ENCODE measurements at regions not wholly inside any gene's neighbourhood (a gene's known extent, or its start where the extent isn't known, plus 50 kb on each side); places are given as distances from the start of the nearest gene placed in this dataset.

- peaks cover 2% of the 10 kb centered on the region in 2 donors for H3K4me1 ChIP-seq (ENCODE audit: control insufficient read depth in 2 of 2, insufficient read depth in 2 of 2, low read length in 1 of 2)
- H3K27me3 ChIP-seq (ENCODE audit: control insufficient read depth in 1 of 2, insufficient read depth in 2 of 2, low read length in 2 of 2), result no peaks in the 10 kb centered on the region
- 87 to 88% methylated on average over 2 of the region's 2 CpGs for WGBS, 2 donors
- no peaks in the 10 kb centered on the region for H3K9me3 ChIP-seq (ENCODE audit: control insufficient read depth in 2 of 2, insufficient read depth in 1 of 2, low read depth in 1 of 2, low read length in 1 of 2)
- H3K4me3 ChIP-seq (ENCODE audit: low read depth in 1 of 2, low read length in 2 of 2), result no peak overlapping the region
- no peaks in the 10 kb centered on the region for H3K36me3 ChIP-seq (ENCODE audit: control insufficient read depth in 2 of 2, insufficient read depth in 2 of 2, low read length in 1 of 2)
- no peak overlapping the region for H3K27ac ChIP-seq (ENCODE audit: low read depth in 2 of 2, low read length in 1 of 2)
Measured at GRCh38 chr2:128399256-128399655, 80.6 kb upstream of the HS6ST1 start.

GRCh38 chr2:128399690-128400291 is 81.1 kb upstream of the HS6ST1 start:
- Histone ChIP-seq H3K27ac (ENCODE audit: low read depth in 2 of 2, low read length in 1 of 2) (no peak overlapping the region), H3K4me1 (ENCODE audit: control insufficient read depth in 2 of 2, insufficient read depth in 2 of 2, low read length in 1 of 2) (peaks cover 0 to 2% of the 10 kb centered on the region in 2 donors), H3K27me3 (ENCODE audit: control insufficient read depth in 1 of 2, insufficient read depth in 2 of 2, low read length in 2 of 2) (no peaks in the 10 kb centered on the region), H3K9me3 (ENCODE audit: control insufficient read depth in 2 of 2, insufficient read depth in 1 of 2, low read depth in 1 of 2, low read length in 1 of 2) (no peaks in the 10 kb centered on the region), H3K4me3 (ENCODE audit: low read depth in 1 of 2, low read length in 2 of 2) (no peak overlapping the region), H3K36me3 (ENCODE audit: control insufficient read depth in 2 of 2, insufficient read depth in 2 of 2, low read length in 1 of 2) (no peaks in the 10 kb centered on the region)
- 58 to 71% methylated on average over 5 of the region's 5 CpGs for WGBS, 2 donors

GRCh38 chr2:128401680-128402079 is 83.0 kb upstream of the HS6ST1 start:
- WGBS, 2 donors, result 94 to 97% methylated on average over 8 of the region's 8 CpGs
- H3K9me3 ChIP-seq (ENCODE audit: control insufficient read depth in 2 of 2, insufficient read depth in 1 of 2, low read depth in 1 of 2, low read length in 1 of 2), result no peaks in the 10 kb centered on the region
- no peaks in the 10 kb centered on the region for H3K4me1 ChIP-seq (ENCODE audit: control insufficient read depth in 2 of 2, insufficient read depth in 2 of 2, low read length in 1 of 2)
- no peaks in the 10 kb centered on the region for H3K36me3 ChIP-seq (ENCODE audit: control insufficient read depth in 2 of 2, insufficient read depth in 2 of 2, low read length in 1 of 2)
- no peaks in the 10 kb centered on the region for H3K27me3 ChIP-seq (ENCODE audit: control insufficient read depth in 1 of 2, insufficient read depth in 2 of 2, low read length in 2 of 2)
- H3K4me3 ChIP-seq (ENCODE audit: low read depth in 1 of 2, low read length in 2 of 2), result no peak overlapping the region
- no peak overlapping the region for H3K27ac ChIP-seq (ENCODE audit: low read depth in 2 of 2, low read length in 1 of 2)

GRCh38 chr2:128402911-128403670 is 84.4 kb upstream of the HS6ST1 start:
- no peak overlapping the region for H3K27ac ChIP-seq (ENCODE audit: low read depth in 2 of 2, low read length in 1 of 2)
- no peaks in the 10 kb centered on the region for H3K9me3 ChIP-seq (ENCODE audit: control insufficient read depth in 2 of 2, insufficient read depth in 1 of 2, low read depth in 1 of 2, low read length in 1 of 2)
- peaks cover 0 to 3% of the 10 kb centered on the region in 2 donors for H3K4me1 ChIP-seq (ENCODE audit: control insufficient read depth in 2 of 2, insufficient read depth in 2 of 2, low read length in 1 of 2)
- H3K27me3 ChIP-seq (ENCODE audit: control insufficient read depth in 1 of 2, insufficient read depth in 2 of 2, low read length in 2 of 2), result no peaks in the 10 kb centered on the region
- WGBS, 2 donors, result 82 to 92% methylated on average over 13 of the region's 13 CpGs
- no peaks in the 10 kb centered on the region for H3K36me3 ChIP-seq (ENCODE audit: control insufficient read depth in 2 of 2, insufficient read depth in 2 of 2, low read length in 1 of 2)
- no peak overlapping the region for H3K4me3 ChIP-seq (ENCODE audit: low read depth in 1 of 2, low read length in 2 of 2)

GRCh38 chr2:128403814-128404708 is 85.4 kb upstream of the HS6ST1 start:
- Histone ChIP-seq H3K27me3 (ENCODE audit: control insufficient read depth in 1 of 2, insufficient read depth in 2 of 2, low read length in 2 of 2) (no peaks in the 10 kb centered on the region), H3K36me3 (ENCODE audit: control insufficient read depth in 2 of 2, insufficient read depth in 2 of 2, low read length in 1 of 2) (no peaks in the 10 kb centered on the region), H3K27ac (ENCODE audit: low read depth in 2 of 2, low read length in 1 of 2) (no peak overlapping the region), H3K4me1 (ENCODE audit: control insufficient read depth in 2 of 2, insufficient read depth in 2 of 2, low read length in 1 of 2) (peaks cover 0 to 9% of the 10 kb centered on the region in 2 donors), H3K4me3 (ENCODE audit: low read depth in 1 of 2, low read length in 2 of 2) (no peak overlapping the region), H3K9me3 (ENCODE audit: control insufficient read depth in 2 of 2, insufficient read depth in 1 of 2, low read depth in 1 of 2, low read length in 1 of 2) (no peaks in the 10 kb centered on the region)
- 90 to 93% methylated on average over 5 of the region's 5 CpGs for WGBS, 2 donors

GRCh38 chr2:128404709-128405466 is 86.2 kb upstream of the HS6ST1 start:
- H3K4me3 ChIP-seq (ENCODE audit: low read depth in 1 of 2, low read length in 2 of 2), result no peak overlapping the region
- H3K9me3 ChIP-seq (ENCODE audit: control insufficient read depth in 2 of 2, insufficient read depth in 1 of 2, low read depth in 1 of 2, low read length in 1 of 2), result no peaks in the 10 kb centered on the region
- peaks cover 0 to 9% of the 10 kb centered on the region in 2 donors for H3K4me1 ChIP-seq (ENCODE audit: control insufficient read depth in 2 of 2, insufficient read depth in 2 of 2, low read length in 1 of 2)
- WGBS, 2 donors, result 81 to 82% methylated on average over 11 of the region's 11 CpGs
- H3K27ac ChIP-seq (ENCODE audit: low read depth in 2 of 2, low read length in 1 of 2), result no peak overlapping the region
- H3K36me3 ChIP-seq (ENCODE audit: control insufficient read depth in 2 of 2, insufficient read depth in 2 of 2, low read length in 1 of 2), result no peaks in the 10 kb centered on the region
- no peaks in the 10 kb centered on the region for H3K27me3 ChIP-seq (ENCODE audit: control insufficient read depth in 1 of 2, insufficient read depth in 2 of 2, low read length in 2 of 2)

- WGBS, 2 donors, result 69 to 81% methylated on average over 5 of the region's 5 CpGs
- no peak overlapping the region for H3K4me3 ChIP-seq (ENCODE audit: low read depth in 1 of 2, low read length in 2 of 2)
- H3K4me1 ChIP-seq (ENCODE audit: control insufficient read depth in 2 of 2, insufficient read depth in 2 of 2, low read length in 1 of 2), result peaks cover 0 to 9% of the 10 kb centered on the region in 2 donors
Measured at GRCh38 chr2:128405467-128405900, 86.8 kb upstream of the HS6ST1 start.

DNA sequence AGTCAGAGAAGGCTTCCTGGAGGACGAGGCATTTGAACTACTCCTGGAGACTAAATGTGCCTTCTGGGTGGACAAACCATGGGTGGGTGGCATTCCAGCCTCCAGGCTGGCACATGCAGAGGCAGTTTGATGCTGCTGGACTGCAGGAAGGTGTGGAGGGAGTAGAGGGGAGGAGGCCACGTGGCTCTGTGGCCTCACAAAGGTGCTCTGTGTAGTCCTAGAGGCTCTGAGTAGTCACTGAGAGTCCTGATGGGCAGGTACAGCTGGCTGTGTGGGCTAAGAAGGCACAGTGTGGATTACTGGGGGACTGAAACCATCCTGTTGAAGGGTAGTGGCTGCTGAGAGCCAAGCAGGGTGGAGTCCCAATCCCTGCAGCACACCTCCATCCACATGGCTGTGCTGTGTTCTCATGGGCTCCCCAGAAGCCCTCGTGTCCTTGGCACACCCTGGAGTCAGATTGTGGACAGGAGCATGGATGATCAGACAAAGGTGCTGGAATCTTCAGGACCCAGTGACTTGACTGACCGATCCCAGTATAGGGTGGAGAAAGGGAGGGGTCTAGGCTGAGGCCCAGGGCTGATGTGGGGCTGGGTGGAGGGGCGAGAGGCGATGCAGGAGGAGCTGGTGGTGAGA is 87.4 kb upstream of the HS6ST1 start:
- no peak overlapping the region for H3K27ac ChIP-seq (ENCODE audit: low read depth in 2 of 2, low read length in 1 of 2)
- no peaks in the 10 kb centered on the region for H3K36me3 ChIP-seq (ENCODE audit: control insufficient read depth in 2 of 2, insufficient read depth in 2 of 2, low read length in 1 of 2)
- no peaks in the 10 kb centered on the region for H3K9me3 ChIP-seq (ENCODE audit: control insufficient read depth in 2 of 2, insufficient read depth in 1 of 2, low read depth in 1 of 2, low read length in 1 of 2)
- no peak overlapping the region for H3K4me3 ChIP-seq (ENCODE audit: low read depth in 1 of 2, low read length in 2 of 2)
- H3K27me3 ChIP-seq (ENCODE audit: control insufficient read depth in 1 of 2, insufficient read depth in 2 of 2, low read length in 2 of 2), result no peaks in the 10 kb centered on the region
- peaks cover 0 to 9% of the 10 kb centered on the region in 2 donors for H3K4me1 ChIP-seq (ENCODE audit: control insufficient read depth in 2 of 2, insufficient read depth in 2 of 2, low read length in 1 of 2)
- WGBS, 2 donors, result 79 to 80% methylated on average over 6 of the region's 6 CpGs

More at GRCh38 chr2:128405467-128405900, 86.8 kb upstream of the HS6ST1 start:
- Histone ChIP-seq H3K27ac (ENCODE audit: low read depth in 2 of 2, low read length in 1 of 2) (no peak overlapping the region), H3K27me3 (ENCODE audit: control insufficient read depth in 1 of 2, insufficient read depth in 2 of 2, low read length in 2 of 2) (no peaks in the 10 kb centered on the region), H3K9me3 (ENCODE audit: control insufficient read depth in 2 of 2, insufficient read depth in 1 of 2, low read depth in 1 of 2, low read length in 1 of 2) (no peaks in the 10 kb centered on the region), H3K36me3 (ENCODE audit: control insufficient read depth in 2 of 2, insufficient read depth in 2 of 2, low read length in 1 of 2) (no peaks in the 10 kb centered on the region)
